ENCODE measurements at regions not wholly inside any gene's neighbourhood (a gene's known extent, or its start where the extent isn't known, plus 50 kb on each side); places are given as distances from the start of the nearest gene placed in this dataset.

DNA sequence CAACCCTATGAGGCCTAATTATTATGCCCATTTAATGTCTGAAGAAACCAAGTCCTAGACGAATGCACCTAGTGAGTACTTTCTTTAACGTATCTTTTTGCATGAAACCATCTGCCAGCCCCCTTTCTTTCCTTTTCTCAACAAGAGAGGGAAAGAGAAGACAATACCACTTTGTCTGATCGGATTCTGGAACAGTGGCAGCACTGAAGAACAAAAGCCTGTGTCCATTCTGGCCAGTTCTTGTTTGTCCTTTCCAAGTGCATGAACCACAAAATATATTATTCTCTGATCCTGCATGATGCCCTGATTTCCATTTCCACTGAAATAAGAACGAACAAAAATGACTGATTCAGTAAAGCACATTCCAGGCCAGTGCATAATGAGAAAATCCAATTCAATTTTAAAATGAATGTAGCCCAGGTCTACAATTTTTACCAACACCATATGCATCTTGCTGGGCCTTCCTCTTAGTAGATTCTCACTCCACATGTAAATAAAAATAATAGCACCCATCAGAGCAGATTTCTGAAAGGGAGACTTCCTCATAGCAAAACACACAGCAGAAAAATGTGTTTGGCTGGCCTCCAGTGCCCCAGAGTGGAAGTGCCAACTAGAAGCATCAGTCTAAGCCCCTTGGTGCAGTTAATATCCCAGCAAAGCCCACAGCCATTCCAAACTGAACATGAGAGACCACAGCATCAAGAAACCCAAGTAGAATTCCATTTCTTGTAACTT lies 422.6 kb upstream of the ID2 start:
- Histone ChIP-seq H3K4me1 (ENCODE audit: control insufficient read depth, insufficient read depth, low read length) (peaks cover 3% of the 10 kb centered on the region), H3K9me3 (ENCODE audit: control insufficient read depth, insufficient read depth, low read length) (no peaks in the 10 kb centered on the region), H3K27me3 (ENCODE audit: control insufficient read depth, insufficient read depth, low read length) (no peaks in the 10 kb centered on the region), H3K4me3 (ENCODE audit: low read length) (no peak overlapping the region), H3K27ac (ENCODE audit: low read length) (no peak overlapping the region), H3K36me3 (ENCODE audit: control insufficient read depth, insufficient read depth, low read length) (no peaks in the 10 kb centered on the region)
- no CpG with 5 or more reads among the region's 4 CpGs for WGBS (ENCODE audit: insufficient coverage, insufficient read length)
- DNase-seq (ENCODE audit: low read depth, low spot score), result no peak

DNA sequence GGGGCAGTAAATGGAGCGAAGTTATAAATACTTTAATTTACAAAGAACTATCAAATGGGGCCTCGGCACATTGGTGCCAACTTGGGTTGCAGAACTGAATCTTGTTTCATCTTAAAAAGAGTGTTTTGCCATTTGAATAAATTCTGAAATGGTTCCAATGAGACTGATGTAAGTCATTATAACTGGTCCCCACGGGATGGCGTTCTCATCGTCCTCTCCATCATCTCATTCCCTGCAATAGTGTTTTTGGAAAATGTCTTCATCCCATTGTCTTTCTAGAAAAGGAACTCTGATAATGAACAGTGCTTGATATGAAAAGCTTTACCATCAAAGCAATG lies 422.0 kb upstream of the ID2 start:
- Histone ChIP-seq H3K36me3 (ENCODE audit: control insufficient read depth, insufficient read depth, low read length) (no peaks in the 10 kb centered on the region), H3K27ac (ENCODE audit: low read length) (no peak overlapping the region), H3K9me3 (ENCODE audit: control insufficient read depth, insufficient read depth, low read length) (no peaks in the 10 kb centered on the region), H3K27me3 (ENCODE audit: control insufficient read depth, insufficient read depth, low read length) (no peaks in the 10 kb centered on the region), H3K4me3 (ENCODE audit: low read length) (no peak overlapping the region), H3K4me1 (ENCODE audit: control insufficient read depth, insufficient read depth, low read length) (peaks cover 3% of the 10 kb centered on the region)
- no CpG with 5 or more reads among the region's 5 CpGs for WGBS (ENCODE audit: insufficient coverage, insufficient read length)
- no peak for DNase-seq (ENCODE audit: low read depth, low spot score)

DNA sequence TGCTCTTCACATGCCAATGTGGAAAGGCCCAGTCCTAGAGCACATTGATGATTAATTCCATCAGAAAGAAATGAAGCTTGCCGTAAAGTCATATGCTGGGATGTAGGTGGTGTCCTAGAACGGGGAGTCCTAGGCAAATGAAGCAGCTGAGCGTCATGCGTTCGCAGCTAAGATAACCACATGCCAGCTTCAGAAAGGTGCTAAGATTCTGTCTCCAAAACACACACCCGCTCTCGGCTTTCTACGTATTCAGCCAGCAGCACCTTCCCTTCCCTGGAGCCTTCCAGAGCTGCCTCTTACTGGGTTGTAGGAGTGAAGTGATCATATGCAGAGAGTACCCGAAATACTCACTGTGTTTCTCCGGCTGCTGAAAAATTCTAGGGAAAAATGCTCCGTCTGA lies 421.6 kb upstream of the ID2 start:
- H3K4me1 ChIP-seq (ENCODE audit: control insufficient read depth, insufficient read depth, low read length), result peaks cover 3% of the 10 kb centered on the region
- no peaks in the 10 kb centered on the region for H3K27me3 ChIP-seq (ENCODE audit: control insufficient read depth, insufficient read depth, low read length)
- H3K27ac ChIP-seq (ENCODE audit: low read length), result no peak overlapping the region
- WGBS (ENCODE audit: insufficient coverage, insufficient read length), result no CpG with 5 or more reads among the region's 11 CpGs
- no peaks in the 10 kb centered on the region for H3K9me3 ChIP-seq (ENCODE audit: control insufficient read depth, insufficient read depth, low read length)
- no peaks in the 10 kb centered on the region for H3K36me3 ChIP-seq (ENCODE audit: control insufficient read depth, insufficient read depth, low read length)
- no peak for DNase-seq (ENCODE audit: low read depth, low spot score)
- H3K4me3 ChIP-seq (ENCODE audit: low read length), result no peak overlapping the region

DNA sequence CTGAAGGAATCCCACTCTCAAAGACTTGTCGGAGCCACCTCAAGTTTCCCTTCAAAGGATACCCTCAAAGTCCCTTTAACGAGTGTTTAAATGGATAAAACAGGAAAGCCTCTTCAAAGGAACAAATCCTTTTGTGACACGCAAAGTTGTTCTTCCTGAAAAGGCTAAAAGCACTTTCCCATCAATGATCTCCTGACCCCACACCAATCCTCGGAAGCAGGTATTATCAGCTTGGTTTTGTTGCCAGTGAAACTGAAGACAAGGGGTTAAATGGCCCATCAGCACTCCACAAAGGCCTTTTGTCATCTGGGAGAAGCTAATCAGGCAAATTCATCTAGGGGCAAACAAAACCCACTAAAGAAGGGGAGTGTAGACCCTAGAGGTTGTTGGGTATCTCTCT lies 418.0 kb upstream of the ID2 start:
- H3K4me3 ChIP-seq (ENCODE audit: low read length), result no peak overlapping the region
- no peak overlapping the region for H3K27ac ChIP-seq (ENCODE audit: low read length)
- no peaks in the 10 kb centered on the region for H3K27me3 ChIP-seq (ENCODE audit: control insufficient read depth, insufficient read depth, low read length)
- DNase-seq (ENCODE audit: low read depth, low spot score), result no peak
- no peaks in the 10 kb centered on the region for H3K9me3 ChIP-seq (ENCODE audit: control insufficient read depth, insufficient read depth, low read length)
- WGBS (ENCODE audit: insufficient coverage, insufficient read length), result no CpG with 5 or more reads among the region's 4 CpGs
- no peaks in the 10 kb centered on the region for H3K36me3 ChIP-seq (ENCODE audit: control insufficient read depth, insufficient read depth, low read length)
- no peaks in the 10 kb centered on the region for H3K4me1 ChIP-seq (ENCODE audit: control insufficient read depth, insufficient read depth, low read length)

DNA sequence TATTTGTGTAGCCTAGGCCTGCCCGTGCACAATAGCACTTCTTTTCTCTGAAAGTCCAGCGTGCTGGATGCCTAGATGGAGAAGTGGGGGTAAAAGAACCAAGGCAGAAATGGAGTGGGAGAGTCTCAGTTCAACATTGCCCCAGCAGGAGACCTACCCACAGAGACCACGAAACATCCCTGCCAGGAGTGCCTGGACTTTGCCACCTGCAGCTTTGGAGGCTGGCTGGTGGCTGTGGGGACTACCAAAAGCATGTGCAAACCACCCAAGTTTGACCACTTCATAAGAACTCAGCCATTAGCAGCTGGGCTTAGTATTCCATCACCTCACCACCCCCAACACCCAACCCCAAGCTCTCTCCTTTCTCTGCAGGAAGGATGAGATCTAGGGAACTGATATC lies 416.9 kb upstream of the ID2 start:
- H3K4me3 ChIP-seq (ENCODE audit: low read length), result no peak overlapping the region
- no peaks in the 10 kb centered on the region for H3K27me3 ChIP-seq (ENCODE audit: control insufficient read depth, insufficient read depth, low read length)
- no peaks in the 10 kb centered on the region for H3K9me3 ChIP-seq (ENCODE audit: control insufficient read depth, insufficient read depth, low read length)
- H3K27ac ChIP-seq (ENCODE audit: low read length), result no peak overlapping the region
- no peak for DNase-seq (ENCODE audit: low read depth, low spot score)
- no peaks in the 10 kb centered on the region for H3K36me3 ChIP-seq (ENCODE audit: control insufficient read depth, insufficient read depth, low read length)
- no CpG with 5 or more reads among the region's 3 CpGs for WGBS (ENCODE audit: insufficient coverage, insufficient read length)
- no peaks in the 10 kb centered on the region for H3K4me1 ChIP-seq (ENCODE audit: control insufficient read depth, insufficient read depth, low read length)

DNA sequence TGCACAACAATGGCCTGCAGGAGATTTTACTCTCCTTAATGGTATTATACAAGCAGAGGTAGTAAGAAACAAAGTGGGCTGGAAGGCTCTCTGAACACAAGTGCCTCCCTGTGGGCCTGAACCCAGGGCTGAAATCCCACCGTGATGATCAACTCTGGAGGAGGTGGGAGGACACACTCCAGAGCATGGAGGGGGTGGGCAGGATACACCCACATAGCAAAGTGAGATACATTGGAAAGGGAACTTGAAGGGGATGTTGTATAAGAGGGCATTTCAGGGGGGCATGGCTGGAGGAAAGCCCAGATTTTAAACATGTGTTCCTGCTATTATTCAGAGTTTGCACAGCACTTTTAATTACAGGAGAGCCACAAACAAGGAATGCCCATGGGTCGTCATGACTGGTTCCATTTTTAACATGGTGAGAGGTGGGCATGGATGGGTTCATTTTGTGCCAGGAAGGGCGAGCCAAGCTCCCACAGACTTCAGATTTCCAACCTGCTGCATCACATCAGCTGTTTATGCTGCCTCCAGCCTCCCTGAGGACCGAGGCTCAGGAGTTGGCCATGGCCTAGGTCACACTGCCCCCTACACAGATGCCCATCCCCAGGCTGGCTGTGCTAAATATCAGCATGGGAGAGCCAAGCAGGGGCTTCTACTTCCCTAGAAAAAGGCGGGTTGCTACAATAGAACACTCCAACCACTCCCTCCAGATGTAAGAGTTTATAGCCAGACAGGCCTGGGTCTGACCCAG lies 416.2 kb upstream of the ID2 start:
- WGBS (ENCODE audit: insufficient coverage, insufficient read length), result no CpG with 5 or more reads among the region's 5 CpGs
- Histone ChIP-seq H3K4me3 (ENCODE audit: low read length) (no peak overlapping the region), H3K27ac (ENCODE audit: low read length) (no peak overlapping the region), H3K27me3 (ENCODE audit: control insufficient read depth, insufficient read depth, low read length) (no peaks in the 10 kb centered on the region), H3K36me3 (ENCODE audit: control insufficient read depth, insufficient read depth, low read length) (no peaks in the 10 kb centered on the region), H3K4me1 (ENCODE audit: control insufficient read depth, insufficient read depth, low read length) (no peaks in the 10 kb centered on the region), H3K9me3 (ENCODE audit: control insufficient read depth, insufficient read depth, low read length) (no peaks in the 10 kb centered on the region)
- no peak for DNase-seq (ENCODE audit: low read depth, low spot score)

DNA sequence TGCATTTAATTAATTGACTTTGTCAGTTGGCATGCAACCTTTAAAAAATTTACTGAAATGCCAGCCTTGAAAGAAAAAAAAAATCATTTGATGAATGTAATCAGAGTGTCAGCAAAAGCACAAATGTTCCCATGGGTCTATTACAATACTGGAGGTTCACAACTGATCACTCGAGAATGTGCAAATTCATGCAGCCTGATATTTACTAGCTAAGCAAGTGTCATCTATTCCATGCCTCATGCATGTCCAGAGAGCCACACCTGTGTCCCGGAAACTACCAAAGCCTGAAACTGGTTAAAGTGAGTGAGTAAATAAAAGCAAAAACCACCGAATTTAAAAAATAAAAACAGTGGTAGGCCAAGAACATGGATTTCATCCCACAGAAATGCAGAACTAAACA lies 415.3 kb upstream of the ID2 start:
- Histone ChIP-seq H3K36me3 (ENCODE audit: control insufficient read depth, insufficient read depth, low read length) (no peaks in the 10 kb centered on the region), H3K27ac (ENCODE audit: low read length) (no peak overlapping the region), H3K4me3 (ENCODE audit: low read length) (no peak overlapping the region), H3K4me1 (ENCODE audit: control insufficient read depth, insufficient read depth, low read length) (no peaks in the 10 kb centered on the region), H3K9me3 (ENCODE audit: control insufficient read depth, insufficient read depth, low read length) (no peaks in the 10 kb centered on the region), H3K27me3 (ENCODE audit: control insufficient read depth, insufficient read depth, low read length) (no peaks in the 10 kb centered on the region)
- WGBS (ENCODE audit: insufficient coverage, insufficient read length), result no CpG with 5 or more reads among the region's 3 CpGs
- DNase-seq (ENCODE audit: low read depth, low spot score), result no peak

DNA sequence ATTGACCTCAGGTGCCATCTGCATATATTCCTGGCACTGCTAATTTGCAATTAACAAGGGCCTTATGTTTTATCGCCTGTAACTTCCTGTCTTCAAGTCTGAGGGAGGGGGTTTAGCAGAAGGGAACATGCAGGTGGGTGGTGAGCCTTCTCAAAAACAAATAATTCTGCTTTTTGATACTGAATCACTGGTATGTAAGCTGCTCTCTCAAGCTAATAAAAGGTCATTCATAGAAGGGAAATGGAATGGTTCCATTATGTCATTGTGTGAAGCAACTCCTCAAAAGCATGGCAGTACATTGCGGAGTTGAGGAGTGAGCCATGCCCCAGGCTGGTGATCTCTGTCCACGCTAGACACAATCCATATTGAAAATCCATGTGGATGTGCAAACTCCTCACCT lies 414.8 kb upstream of the ID2 start:
- no peaks in the 10 kb centered on the region for H3K36me3 ChIP-seq (ENCODE audit: control insufficient read depth, insufficient read depth, low read length)
- no peaks in the 10 kb centered on the region for H3K9me3 ChIP-seq (ENCODE audit: control insufficient read depth, insufficient read depth, low read length)
- no peaks in the 10 kb centered on the region for H3K27me3 ChIP-seq (ENCODE audit: control insufficient read depth, insufficient read depth, low read length)
- H3K4me1 ChIP-seq (ENCODE audit: control insufficient read depth, insufficient read depth, low read length), result no peaks in the 10 kb centered on the region
- no peak for DNase-seq (ENCODE audit: low read depth, low spot score)
- no peak overlapping the region for H3K27ac ChIP-seq (ENCODE audit: low read length)
- WGBS (ENCODE audit: insufficient coverage, insufficient read length), result no CpG with 5 or more reads among the region's 3 CpGs
- H3K4me3 ChIP-seq (ENCODE audit: low read length), result no peak overlapping the region

DNA sequence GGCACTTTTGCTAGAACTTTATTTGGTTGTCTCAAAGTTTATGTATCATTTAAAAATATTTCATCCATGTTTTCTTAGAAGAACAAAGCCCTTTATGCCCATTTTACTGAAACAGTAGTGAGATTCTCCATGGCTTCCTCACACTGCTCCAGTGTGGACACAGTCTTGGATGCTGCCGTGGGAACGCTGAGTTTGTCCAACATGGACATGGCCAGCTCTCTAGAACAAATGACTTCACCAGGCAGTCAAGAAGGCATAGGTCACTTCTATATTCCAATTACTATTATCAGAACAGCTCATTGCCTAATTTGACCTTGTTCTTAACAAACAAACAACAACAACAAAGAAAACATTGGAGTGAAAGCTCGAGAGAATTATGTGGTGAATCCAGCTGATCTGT lies 414.1 kb upstream of the ID2 start:
- H3K27me3 ChIP-seq (ENCODE audit: control insufficient read depth, insufficient read depth, low read length), result no peaks in the 10 kb centered on the region
- no CpG with 5 or more reads among the region's 3 CpGs for WGBS (ENCODE audit: insufficient coverage, insufficient read length)

DNA sequence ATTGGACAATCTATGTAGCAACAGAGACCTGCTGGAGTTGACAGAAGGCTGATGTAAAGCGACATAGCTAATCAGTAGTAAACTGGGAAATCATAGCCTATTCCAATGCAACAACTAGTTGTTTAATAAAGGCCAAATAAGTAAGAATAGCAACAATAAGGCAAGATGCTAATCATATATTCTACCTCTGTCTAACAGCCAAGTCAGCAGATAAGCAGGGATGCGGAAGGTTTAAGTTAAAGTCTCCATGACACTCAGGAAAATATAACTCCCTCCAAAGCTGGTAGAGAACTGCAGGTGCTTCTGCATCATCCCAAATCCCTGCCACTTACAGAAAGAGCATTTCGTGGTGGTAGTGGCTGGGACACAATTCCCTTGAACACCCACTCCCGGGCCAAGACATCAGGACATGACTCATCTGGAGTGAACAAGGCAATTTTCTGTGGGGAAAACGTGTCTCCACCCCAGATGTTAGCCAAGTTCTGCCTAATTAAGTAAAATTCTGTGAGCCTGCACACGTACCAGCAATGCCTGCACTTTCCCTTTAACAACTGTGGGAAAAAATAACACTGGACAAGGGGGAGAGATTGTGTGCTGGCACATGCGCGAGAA lies 413.6 kb upstream of the ID2 start:
- no peak overlapping the region for H3K27ac ChIP-seq (ENCODE audit: low read length)
- WGBS (ENCODE audit: insufficient coverage, insufficient read length), result no CpG with 5 or more reads among the region's 8 CpGs
- H3K4me3 ChIP-seq (ENCODE audit: low read length), result no peak overlapping the region
- no peaks in the 10 kb centered on the region for H3K4me1 ChIP-seq (ENCODE audit: control insufficient read depth, insufficient read depth, low read length)
- DNase-seq (ENCODE audit: low read depth, low spot score), result no peak
- no peaks in the 10 kb centered on the region for H3K36me3 ChIP-seq (ENCODE audit: control insufficient read depth, insufficient read depth, low read length)
- H3K27me3 ChIP-seq (ENCODE audit: control insufficient read depth, insufficient read depth, low read length), result no peaks in the 10 kb centered on the region
- H3K9me3 ChIP-seq (ENCODE audit: control insufficient read depth, insufficient read depth, low read length), result no peaks in the 10 kb centered on the region

More for the DNA sequence above, 414.1 kb upstream of the ID2 start:
- H3K27ac ChIP-seq (ENCODE audit: low read length), result no peak overlapping the region
- no peaks in the 10 kb centered on the region for H3K9me3 ChIP-seq (ENCODE audit: control insufficient read depth, insufficient read depth, low read length)
- H3K36me3 ChIP-seq (ENCODE audit: control insufficient read depth, insufficient read depth, low read length), result no peaks in the 10 kb centered on the region
- no peaks in the 10 kb centered on the region for H3K4me1 ChIP-seq (ENCODE audit: control insufficient read depth, insufficient read depth, low read length)
- H3K4me3 ChIP-seq (ENCODE audit: low read length), result no peak overlapping the region
- no peak for DNase-seq (ENCODE audit: low read depth, low spot score)

Data from iPS DF 6.9 (cell line).